ENCODE measurements at regions not wholly inside any gene's neighbourhood (a gene's known extent, or its start where the extent isn't known, plus 50 kb on each side); places are given as distances from the start of the nearest gene placed in this dataset.

DNA sequence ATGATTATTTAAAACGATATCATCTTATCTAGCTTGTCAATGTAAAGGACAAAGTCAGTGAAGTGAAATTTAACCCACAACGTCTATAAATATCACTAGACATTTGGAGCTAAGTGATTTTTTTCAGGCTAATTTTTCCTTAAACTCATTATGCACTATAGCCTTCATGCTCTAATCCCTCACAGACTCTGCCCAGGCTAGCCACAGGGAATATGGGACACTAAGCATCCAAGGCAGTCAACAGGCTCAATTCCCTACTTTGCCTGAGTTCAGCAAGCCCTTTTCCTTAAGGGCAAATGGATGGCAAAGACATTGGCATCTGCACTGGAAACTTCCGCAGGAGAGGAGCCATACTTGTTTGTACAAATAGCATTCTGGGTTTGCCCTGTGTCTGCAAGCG, 577.0 kb downstream of the LMO4 start:
- TF ChIP-seq EZH2phosphoT487 (IDR thresholded peaks at IDR 0.05; ENCODE audit: low read length) (no peak), EZH2 (optimal IDR thresholded peaks at IDR 0.05; ENCODE audit: low read depth, low read length) (no peak)
- TF ChIP-seq, protein P1, sequence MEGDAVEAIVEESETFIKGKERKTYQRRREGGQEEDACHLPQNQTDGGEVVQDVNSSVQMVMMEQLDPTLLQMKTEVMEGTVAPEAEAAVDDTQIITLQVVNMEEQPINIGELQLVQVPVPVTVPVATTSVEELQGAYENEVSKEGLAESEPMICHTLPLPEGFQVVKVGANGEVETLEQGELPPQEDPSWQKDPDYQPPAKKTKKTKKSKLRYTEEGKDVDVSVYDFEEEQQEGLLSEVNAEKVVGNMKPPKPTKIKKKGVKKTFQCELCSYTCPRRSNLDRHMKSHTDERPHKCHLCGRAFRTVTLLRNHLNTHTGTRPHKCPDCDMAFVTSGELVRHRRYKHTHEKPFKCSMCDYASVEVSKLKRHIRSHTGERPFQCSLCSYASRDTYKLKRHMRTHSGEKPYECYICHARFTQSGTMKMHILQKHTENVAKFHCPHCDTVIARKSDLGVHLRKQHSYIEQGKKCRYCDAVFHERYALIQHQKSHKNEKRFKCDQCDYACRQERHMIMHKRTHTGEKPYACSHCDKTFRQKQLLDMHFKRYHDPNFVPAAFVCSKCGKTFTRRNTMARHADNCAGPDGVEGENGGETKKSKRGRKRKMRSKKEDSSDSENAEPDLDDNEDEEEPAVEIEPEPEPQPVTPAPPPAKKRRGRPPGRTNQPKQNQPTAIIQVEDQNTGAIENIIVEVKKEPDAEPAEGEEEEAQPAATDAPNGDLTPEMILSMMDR (IDR thresholded peaks at IDR 0.05; ENCODE audit: low read length): no peak
- H3K4me3 ChIP-seq (ENCODE audit: low read length): no peak overlapping the region
- no peaks in the 10 kb centered on the region for H3K79me2 ChIP-seq (ENCODE audit: low read length)
- H3K36me3 ChIP-seq (replicated peaks; ENCODE audit: insufficient read depth, low read length): no peaks in the 10 kb centered on the region
- H3K9me2 ChIP-seq (replicated peaks; ENCODE audit: insufficient read depth, low read length): no peaks in the 10 kb centered on the region
- H3K27me3 ChIP-seq (replicated peaks; ENCODE audit: insufficient read depth, low read length): no peaks in the 10 kb centered on the region
- no peak overlapping the region for H3K27ac ChIP-seq (ENCODE audit: low read length)
- peaks cover 13% of the 10 kb centered on the region for H3K4me1 ChIP-seq (ENCODE audit: low read length)
- H3F3A ChIP-seq (ENCODE audit: insufficient read depth, low read length): peaks cover 6% of the 10 kb centered on the region; the same call in 1 of the 2 replicates
- no peak for DNase-seq
- H2AFZ ChIP-seq (ENCODE audit: low read length): no peak overlapping the region
- no peak overlapping the region for H3K9ac ChIP-seq (ENCODE audit: low read length)
- H3K9me3 ChIP-seq (replicated peaks; ENCODE audit: insufficient read depth, low read length): no peaks in the 10 kb centered on the region
- H4K20me1 ChIP-seq (ENCODE audit: insufficient read depth, low read length): no peaks in the 10 kb centered on the region
- no peak overlapping the region for H3K4me2 ChIP-seq (ENCODE audit: low read depth, low read length)

DNA sequence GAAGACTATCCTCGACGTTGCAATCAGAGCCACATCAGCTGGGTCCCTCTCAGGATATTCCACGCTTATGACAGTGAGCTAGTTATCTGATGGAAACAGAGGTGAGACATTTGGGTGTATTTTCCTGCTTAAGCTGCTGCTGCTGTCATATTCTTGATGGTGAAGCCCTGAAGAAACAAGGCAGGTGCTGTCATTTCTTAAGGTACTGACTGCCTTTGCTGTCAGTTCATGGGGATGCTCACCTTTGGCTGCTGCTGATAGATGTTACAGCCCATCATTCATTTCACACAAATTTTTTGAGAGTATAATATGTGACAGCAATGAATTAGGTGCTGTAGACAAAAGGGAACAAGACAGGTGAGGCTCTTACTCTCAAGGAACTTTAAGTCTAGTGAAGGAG, 577.4 kb downstream of the LMO4 start:
- Histone ChIP-seq H3K9me2 (replicated peaks; ENCODE audit: insufficient read depth, low read length) (no peaks in the 10 kb centered on the region), H3K79me2 (ENCODE audit: low read length) (no peaks in the 10 kb centered on the region), H3K27ac (ENCODE audit: low read length) (no peak overlapping the region), H4K20me1 (ENCODE audit: insufficient read depth, low read length) (no peaks in the 10 kb centered on the region), H2AFZ (ENCODE audit: low read length) (no peak overlapping the region), H3K4me3 (ENCODE audit: low read length) (no peak overlapping the region), H3K4me1 (ENCODE audit: low read length) (peaks cover 13% of the 10 kb centered on the region), H3K9ac (ENCODE audit: low read length) (no peak overlapping the region), H3K9me3 (replicated peaks; ENCODE audit: insufficient read depth, low read length) (no peaks in the 10 kb centered on the region), H3F3A (ENCODE audit: insufficient read depth, low read length) (peaks cover 6% of the 10 kb centered on the region; the same call in 1 of the 2 replicates), H3K4me2 (ENCODE audit: low read depth, low read length) (no peak overlapping the region), H3K36me3 (replicated peaks; ENCODE audit: insufficient read depth, low read length) (no peaks in the 10 kb centered on the region), H3K27me3 (replicated peaks; ENCODE audit: insufficient read depth, low read length) (no peaks in the 10 kb centered on the region)
- TF ChIP-seq EZH2phosphoT487 (IDR thresholded peaks at IDR 0.05; ENCODE audit: low read length): no peak
- TF ChIP-seq EZH2 (optimal IDR thresholded peaks at IDR 0.05; ENCODE audit: low read depth, low read length): no peak
- TF ChIP-seq, protein P1 (IDR thresholded peaks at IDR 0.05; ENCODE audit: low read length): no peak
- DNase-seq: no peak

DNA sequence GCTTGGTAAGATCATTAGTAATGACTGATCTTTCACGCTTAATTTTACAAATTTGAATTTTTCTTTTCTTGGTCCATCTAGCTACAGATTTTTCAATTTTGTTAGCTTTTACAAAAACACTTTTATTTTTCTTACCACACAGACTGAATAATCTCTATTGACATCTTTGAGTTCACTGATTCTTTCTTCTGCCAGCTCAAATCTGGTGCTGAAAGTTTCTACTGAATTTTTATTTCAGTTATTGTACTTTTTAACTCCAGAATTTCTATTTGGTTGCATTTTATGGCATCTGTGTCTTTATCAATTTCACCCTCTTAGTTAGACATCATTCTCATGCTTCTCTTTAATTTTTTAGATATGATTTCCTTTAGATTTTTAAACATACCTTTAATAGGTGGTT, 584.7 kb downstream of the LMO4 start:
- Histone ChIP-seq H3K36me3 (replicated peaks; ENCODE audit: insufficient read depth, low read length) (no peaks in the 10 kb centered on the region), H3K9me2 (replicated peaks; ENCODE audit: insufficient read depth, low read length) (no peaks in the 10 kb centered on the region)

More for the DNA sequence above, 584.7 kb downstream of the LMO4 start:
- Histone ChIP-seq H3K4me1 (ENCODE audit: low read length) (no peaks in the 10 kb centered on the region), H3K4me2 (ENCODE audit: low read depth, low read length) (no peak overlapping the region), H3K9ac (ENCODE audit: low read length) (no peak overlapping the region), H3F3A (ENCODE audit: insufficient read depth, low read length) (no peaks in the 10 kb centered on the region), H2AFZ (ENCODE audit: low read length) (no peak overlapping the region), H3K9me3 (replicated peaks; ENCODE audit: insufficient read depth, low read length) (no peaks in the 10 kb centered on the region), H4K20me1 (ENCODE audit: insufficient read depth, low read length) (no peaks in the 10 kb centered on the region), H3K79me2 (ENCODE audit: low read length) (no peaks in the 10 kb centered on the region), H3K27me3 (replicated peaks; ENCODE audit: insufficient read depth, low read length) (no peaks in the 10 kb centered on the region), H3K4me3 (ENCODE audit: low read length) (no peak overlapping the region), H3K27ac (ENCODE audit: low read length) (no peak overlapping the region)
- no peak for TF ChIP-seq EZH2 (optimal IDR thresholded peaks at IDR 0.05; ENCODE audit: low read depth, low read length)
- TF ChIP-seq, protein P1 (IDR thresholded peaks at IDR 0.05; ENCODE audit: low read length): no peak
- no peak for TF ChIP-seq EZH2phosphoT487 (IDR thresholded peaks at IDR 0.05; ENCODE audit: low read length)
- no peak for DNase-seq
